Trophoblast cell (in vitro differentiated cells and primary cell): ENCODE measurements at regions not wholly inside any gene's neighbourhood (a gene's known extent, or its start where the extent isn't known, plus 50 kb on each side); places are given as distances from the start of the nearest gene placed in this dataset.

ENCODE experiments used
- DNase-seq, 2 donors: peaks; one replicate each; pipeline ENCODE4 v3.0.0-alpha.2; 2016
- H2AFZ ChIP-seq: 2 replicates; pipeline ENCODE4 v1.6.1; 2013; ENCODE audit warnings: low read length, moderate library complexity, mild to moderate bottlenecking; ENCODE audit not compliant: insufficient read depth, poor library complexity
- H2AK5ac ChIP-seq: 2 replicates; pipeline ENCODE4 v1.6.1; 2013; ENCODE audit warnings: mild to moderate bottlenecking, low read length
- H2BK120ac ChIP-seq: 2 replicates; pipeline ENCODE4 v1.6.1; 2013; ENCODE audit warnings: low read length, mild to moderate bottlenecking, moderate library complexity; ENCODE audit not compliant: insufficient read depth, poor library complexity
- H2BK12ac ChIP-seq: 2 replicates; pipeline ENCODE4 v1.6.1; 2013; ENCODE audit warnings: mild to moderate bottlenecking, low read length, moderate library complexity
- H2BK5ac ChIP-seq: 2 replicates; pipeline ENCODE4 v1.6.1; 2013; ENCODE audit warnings: low read length, low read depth, moderate library complexity, mild to moderate bottlenecking; ENCODE audit not compliant: poor library complexity
- H3K14ac ChIP-seq: 2 replicates; pipeline ENCODE4 v1.6.1; 2013; ENCODE audit warnings: mild to moderate bottlenecking, low read length
- H3K18ac ChIP-seq: 2 replicates; pipeline ENCODE4 v1.6.1; 2013; ENCODE audit warnings: mild to moderate bottlenecking, low read length
- H3K23ac ChIP-seq: 2 replicates; pipeline ENCODE4 v1.6.1; 2013; ENCODE audit warnings: low read length
- H3K27ac ChIP-seq: 2 replicates; pipeline ENCODE4 v1.5.1; 2013; ENCODE audit warnings: low read depth, mild to moderate bottlenecking, inconsistent platforms, low read length, moderate library complexity
- H3K27me3 ChIP-seq: 2 replicates; pipeline ENCODE4 v1.6.1; 2013; ENCODE audit warnings: inconsistent platforms, mild to moderate bottlenecking, low read length, moderate library complexity; ENCODE audit not compliant: insufficient read depth
- H3K36me3 ChIP-seq, 2 experiments: 1 replicate in 1 of 2; 2 replicates in 1 of 2; pipeline ENCODE4 v1.6.1; 2013; ENCODE audit warnings: low read length in 2 of 2, mild to moderate bottlenecking in 2 of 2, moderate library complexity in 1 of 2; ENCODE audit not compliant: insufficient read depth in 2 of 2, control insufficient read depth in 1 of 2
- H3K4ac ChIP-seq: 2 replicates; pipeline ENCODE4 v1.6.1; 2013; ENCODE audit warnings: low read depth, mild to moderate bottlenecking, low read length, moderate library complexity
- H3K4me1 ChIP-seq, 2 experiments: 1 replicate in 1 of 2; 2 replicates in 1 of 2; pipeline ENCODE4 v1.6.1; 2013; ENCODE audit warnings: low read length in 2 of 2, mild to moderate bottlenecking in 2 of 2, moderate library complexity in 1 of 2; ENCODE audit not compliant: insufficient read depth in 2 of 2, control insufficient read depth in 1 of 2
- H3K4me2 ChIP-seq: 2 replicates; pipeline ENCODE4 v1.6.1; 2013; ENCODE audit warnings: inconsistent platforms, mild to moderate bottlenecking, low read length, moderate library complexity
- H3K4me3 ChIP-seq: 2 replicates; pipeline ENCODE4 v1.5.1; 2013; ENCODE audit warnings: mild to moderate bottlenecking, low read depth, low read length, inconsistent platforms
- H3K79me1 ChIP-seq: one replicate; pipeline ENCODE4 v1.6.1; 2013; ENCODE audit warnings: low read length
- H3K79me2 ChIP-seq: 2 replicates; pipeline ENCODE4 v1.6.1; 2013; ENCODE audit warnings: low read length, mild to moderate bottlenecking; ENCODE audit not compliant: control insufficient read depth, insufficient read depth, poor library complexity
- H3K9ac ChIP-seq: 2 replicates; pipeline ENCODE4 v1.6.1; 2013; ENCODE audit warnings: mild to moderate bottlenecking, low read length
- H3K9me3 ChIP-seq: 2 replicates; pipeline ENCODE4 v1.6.1; 2013; ENCODE audit warnings: low read depth, mild to moderate bottlenecking, control low read depth, inconsistent platforms, low read length; ENCODE audit not compliant: insufficient read depth
- H4K12ac ChIP-seq: 2 replicates; pipeline ENCODE4 v1.6.1; 2013; ENCODE audit warnings: low read depth, mild to moderate bottlenecking, low read length, moderate library complexity
- H4K8ac ChIP-seq: 2 replicates; pipeline ENCODE4 v1.6.1; 2013; ENCODE audit warnings: low read depth, mild to moderate bottlenecking, low read length, moderate library complexity
- H4K91ac ChIP-seq: one replicate; pipeline ENCODE4 v1.6.1; 2013; ENCODE audit warnings: low read depth, mild to moderate bottlenecking, low read length, moderate library complexity
- WGBS: extraction: QIAGEN DNeasy Blood & Tissue Kit; methylation state at CpG from one replicate; pipeline ENCODE4 v1.1.7; 2013; ENCODE audit warnings: missing lambda C conversion rate; ENCODE audit not compliant: insufficient read length, insufficient coverage; ENCODE audit errors: extremely low coverage; 5-methylcytosine and 5-hydroxymethylcytosine counted together

- Histone ChIP-seq H3K27me3 (no peaks in the 10 kb centered on the region), H3K23ac (no peak overlapping the region), H3K27ac (no peak overlapping the region), H3K9ac (no peak overlapping the region), H4K12ac (no peak overlapping the region), H2BK5ac (no peak overlapping the region), H3K4me1 (no peaks in the 10 kb centered on the region), H3K18ac (no peak overlapping the region), H4K91ac (no peak overlapping the region), H2BK120ac (no peak overlapping the region), H3K4me2 (no peak overlapping the region), H3K79me2 (no peaks in the 10 kb centered on the region), H3K36me3 (no peaks in the 10 kb centered on the region), H3K9me3 (peaks cover 4% of the 10 kb centered on the region), H2BK12ac (no peak overlapping the region), H3K4me3 (no peak overlapping the region), H3K14ac (no peak overlapping the region), H4K8ac (no peak overlapping the region), H3K4ac (no peak overlapping the region), H2AK5ac (no peak overlapping the region), H3K79me1 (no peaks in the 10 kb centered on the region), H2AFZ (no peak overlapping the region)
- no CpG with 5 or more reads among the region's 3 CpGs for WGBS
- no peak for DNase-seq
These were observed 584.9 kb upstream of the PTCHD4 start for GRCh38 chr6:48695872-48696271.

- no CpG with 5 or more reads among the region's 2 CpGs for WGBS
- DNase-seq = no peak
- Histone ChIP-seq H2BK120ac (no peak overlapping the region), H2AK5ac (no peak overlapping the region), H3K36me3 (no peaks in the 10 kb centered on the region), H3K14ac (no peak overlapping the region), H3K23ac (no peak overlapping the region), H2BK12ac (no peak overlapping the region), H4K8ac (no peak overlapping the region), H3K27ac (no peak overlapping the region), H3K4me3 (no peak overlapping the region), H3K9me3 (peaks cover 5% of the 10 kb centered on the region), H3K4me2 (no peak overlapping the region), H2AFZ (no peak overlapping the region), H3K18ac (no peak overlapping the region), H3K4me1 (no peaks in the 10 kb centered on the region), H2BK5ac (no peak overlapping the region), H3K27me3 (no peaks in the 10 kb centered on the region), H3K79me1 (no peaks in the 10 kb centered on the region), H3K9ac (no peak overlapping the region), H4K12ac (no peak overlapping the region), H3K79me2 (no peaks in the 10 kb centered on the region), H3K4ac (no peak overlapping the region), H4K91ac (no peak overlapping the region)
These were observed 580.4 kb upstream of the PTCHD4 start for GRCh38 chr6:48691420-48691819.

- Histone ChIP-seq H3K4ac (no peak overlapping the region), H3K14ac (no peak overlapping the region), H3K4me2 (no peak overlapping the region), H3K9ac (no peak overlapping the region), H3K79me1 (no peaks in the 10 kb centered on the region), H2AK5ac (no peak overlapping the region), H3K36me3 (no peaks in the 10 kb centered on the region), H3K4me3 (no peak overlapping the region), H2BK5ac (no peak overlapping the region), H4K8ac (no peak overlapping the region), H3K18ac (no peak overlapping the region), H3K27me3 (no peaks in the 10 kb centered on the region), H2BK120ac (no peak overlapping the region), H3K4me1 (no peaks in the 10 kb centered on the region), H3K27ac (no peak overlapping the region), H3K23ac (no peak overlapping the region), H3K9me3 (peaks cover 5% of the 10 kb centered on the region), H2AFZ (no peak overlapping the region), H4K12ac (no peak overlapping the region), H4K91ac (no peak overlapping the region), H3K79me2 (no peaks in the 10 kb centered on the region), H2BK12ac (no peak overlapping the region)
- DNase-seq = no peak
These were observed 578.5 kb upstream of the PTCHD4 start for GRCh38 chr6:48689498-48689897.

- Histone ChIP-seq H2AK5ac (no peak overlapping the region), H3K18ac (no peak overlapping the region), H3K79me2 (no peaks in the 10 kb centered on the region), H3K4ac (no peak overlapping the region), H3K36me3 (no peaks in the 10 kb centered on the region), H4K12ac (no peak overlapping the region), H3K23ac (no peak overlapping the region), H4K8ac (no peak overlapping the region), H4K91ac (no peak overlapping the region), H3K4me3 (no peak overlapping the region), H2BK120ac (no peak overlapping the region), H3K9ac (no peak overlapping the region), H3K79me1 (no peaks in the 10 kb centered on the region), H2AFZ (no peak overlapping the region), H3K9me3 (no peaks in the 10 kb centered on the region), H2BK5ac (no peak overlapping the region), H3K27me3 (no peaks in the 10 kb centered on the region), H2BK12ac (no peak overlapping the region), H3K14ac (no peak overlapping the region), H3K27ac (no peak overlapping the region), H3K4me2 (no peak overlapping the region), H3K4me1 (no peaks in the 10 kb centered on the region)
- DNase-seq = no peak
- WGBS = no CpG with 5 or more reads among the region's 1 CpG
These were observed 567.4 kb upstream of the PTCHD4 start for GRCh38 chr6:48678390-48678789.
